HCT116 (cell line): ENCODE measurements at regions not wholly inside any gene's neighbourhood (a gene's known extent, or its start where the extent isn't known, plus 50 kb on each side); places are given as distances from the start of the nearest gene placed in this dataset.

ENCODE experiments used
- ATAC-seq: fragments of 200-7000 bp; cut with Tn5 transposase; 2 replicates; pipeline ENCODE4 v1.9.1; 2020; ENCODE audit warnings: mild to moderate bottlenecking, moderate library complexity
- BruUV-seq: library from RNA; stranded (reverse); fragments of 400-500 nt; replicated peaks from 2 replicates; lab custom pipeline; 2021; lab: Mats Ljungman, UMichigan
- CTCF ChIA-PET: fragments of 300-600 bp; sonication (Branson Sonifier 250); formaldehyde crosslinking; loops from one replicate; lab custom pipeline; 2021; ENCODE audit warnings: antibody characterized with exemption; lab: Charles Lee
- POLR2A ChIA-PET: fragments of 300-600, 350-600 bp; sonication (Branson Sonifier 250); formaldehyde crosslinking; loops from one replicate; lab custom pipeline; 2021; ENCODE audit warnings: antibody characterized with exemption; lab: Charles Lee
- RAD21 ChIA-PET, 2 experiments: fragments of 300-600 bp; sonication (Branson Sonifier 250); formaldehyde crosslinking; loops; one replicate each; lab custom pipeline; 2023; ENCODE audit warnings: low total read pairs in 2 of 2; ENCODE audit not compliant: uncharacterized antibody in 2 of 2, unreplicated experiment in 2 of 2, low non-redundant PET in 1 of 2; lab: Charles Lee
- DNase-seq: peaks from one replicate; pipeline ENCODE4 v3.0.0-alpha.2; 2010; ENCODE audit warnings: low read depth, low spot score
- H2AFZ ChIP-seq: fragments of 200-600 bp; shearing (Covaris generic), sonication (generic); 2 replicates; pipeline ENCODE4 v1.6.1; 2017; ENCODE audit warnings: low read depth, mixed run types, mixed read lengths, antibody characterized with exemption, low read length; ENCODE audit not compliant: poor library complexity, severe bottlenecking
- H3K27ac ChIP-seq: 2 replicates; pipeline ENCODE4 v1.5.1; 2012; ENCODE audit warnings: low read depth, low read length
- H3K27me3 ChIP-seq: fragments of 200-600 bp; sonication (generic); 2 replicates; pipeline ENCODE4 v1.6.1; 2016; ENCODE audit warnings: mixed run types, low read length, mixed read lengths; ENCODE audit not compliant: insufficient read depth
- H3K36me3 ChIP-seq, 2 experiments: fragments of 200-500 bp in 1 of 2; fragments of 200-600 bp in 1 of 2; sonication (Bioruptor generic) in 1 of 2; sonication (generic) in 1 of 2; 2 replicates each; pipeline versions ENCODE4 v1.5.1 to v1.6.1; 2014 to 2016; ENCODE audit warnings: low read length in 2 of 2, inconsistent platforms in 1 of 2, mixed read lengths in 1 of 2, mixed run types in 1 of 2; ENCODE audit not compliant: insufficient read depth in 2 of 2, control insufficient read depth in 1 of 2
- H3K4me1 ChIP-seq, 2 experiments: fragments of 200-600 bp in 1 of 2; sonication (generic) in 1 of 2; 2 replicates each; pipeline versions ENCODE4 v1.5.1 to v1.6.1; 2012 to 2017; ENCODE audit warnings: low read length in 2 of 2, inconsistent platforms in 1 of 2, mild to moderate bottlenecking in 1 of 2, mixed read lengths in 1 of 2, mixed run types in 1 of 2, moderate library complexity in 1 of 2; ENCODE audit not compliant: insufficient read depth in 2 of 2, control insufficient read depth in 1 of 2
- H3K4me2 ChIP-seq: fragments of 200-600 bp; sonication (generic); 2 replicates; pipeline ENCODE4 v1.6.1; 2017; ENCODE audit warnings: mixed run types, low read length, mixed read lengths
- H3K4me3 ChIP-seq, 2 experiments: fragments of 200-600 bp in 1 of 2; sonication (generic) in 1 of 2; replicated peaks in 1 of 2; 2 replicates each; pipeline ENCODE4 v1.5.1; 2011 to 2016; ENCODE audit warnings: low read length in 2 of 2, control low read depth in 1 of 2, low read depth in 1 of 2, mild to moderate bottlenecking in 1 of 2, mixed read lengths in 1 of 2, mixed run types in 1 of 2
- H3K79me2 ChIP-seq: fragments of 200-600 bp; sonication (generic); 2 replicates; pipeline ENCODE4 v1.6.1; 2017; ENCODE audit warnings: mild to moderate bottlenecking, mixed run types, low read length, moderate library complexity, mixed read lengths; ENCODE audit not compliant: insufficient read depth
- H3K9ac ChIP-seq: fragments of 200-600 bp; sonication (generic); 2 replicates; pipeline ENCODE4 v1.6.1; 2016; ENCODE audit warnings: low read length, mixed read lengths
- H3K9me2 ChIP-seq: fragments of 200-600 bp; sonication (generic), shearing (Covaris generic); 2 replicates; pipeline ENCODE4 v1.6.1; 2017; ENCODE audit warnings: mixed run types, mild to moderate bottlenecking, moderate library complexity; ENCODE audit not compliant: insufficient read depth
- H3K9me3 ChIP-seq, 2 experiments: fragments of 200-500 bp in 1 of 2; fragments of 200-600 bp in 1 of 2; sonication (Bioruptor generic) in 1 of 2; sonication (generic) in 1 of 2; 2 replicates each; pipeline ENCODE4 v1.6.1; 2014 to 2017; ENCODE audit warnings: low read length in 2 of 2, mixed read lengths in 2 of 2, inconsistent platforms in 1 of 2, low read depth in 1 of 2, mild to moderate bottlenecking in 1 of 2, mixed run types in 1 of 2, moderate library complexity in 1 of 2; ENCODE audit not compliant: control insufficient read depth in 1 of 2, insufficient read depth in 1 of 2
- H4K20me1 ChIP-seq: fragments of 200-600 bp; sonication (generic), shearing (Covaris generic); 2 replicates; pipeline ENCODE4 v1.6.1; 2017; ENCODE audit warnings: mixed run types, mild to moderate bottlenecking, moderate library complexity; ENCODE audit not compliant: insufficient read depth
- ATF3 ChIP-seq: IDR thresholded peaks from 2 replicates; pipeline ENCODE4 v1.6.1; 2012
- EGR1 ChIP-seq: IDR thresholded peaks from 2 replicates; pipeline ENCODE4 v1.6.1; 2012; ENCODE audit warnings: low read depth
- ELF1 ChIP-seq: IDR thresholded peaks from 2 replicates; pipeline ENCODE4 v1.6.1; 2012; ENCODE audit warnings: low read depth, borderline replicate concordance
- JUND ChIP-seq: IDR thresholded peaks from 2 replicates; pipeline ENCODE4 v1.6.1; 2012
- POLR2A ChIP-seq: IDR thresholded peaks from 2 replicates; pipeline ENCODE4 v1.7.0; 2011; ENCODE audit warnings: borderline replicate concordance; ENCODE audit not compliant: insufficient read depth, insufficient read length; ENCODE audit errors: extremely low read depth
- REST ChIP-seq: IDR thresholded peaks from 2 replicates; pipeline ENCODE4 v1.6.1; 2012; ENCODE audit warnings: low read depth
- SIN3A ChIP-seq: IDR thresholded peaks from 2 replicates; pipeline ENCODE4 v1.6.1; 2012; ENCODE audit warnings: low read depth
- TCF7L2 ChIP-seq: IDR thresholded peaks from 2 replicates; pipeline ENCODE4 v1.7.0; 2011; ENCODE audit warnings: borderline replicate concordance, inconsistent platforms; ENCODE audit not compliant: insufficient read depth, insufficient read length; ENCODE audit errors: extremely low read depth
- intact Hi-C: fragments of 100-400 bp; cut with micrococcal nuclease; formaldehyde crosslinking; loops from 2 replicates; pipeline ENCODE4 v1.10.0; 2022

- no peak overlapping the region for H3K9ac ChIP-seq
- H3K9me3 ChIP-seq = peaks cover 0 to 8% of the 10 kb centered on the region in 2 experiments; a peak in 1 of 4 replicates
- no peaks in the 10 kb centered on the region for H3K36me3 ChIP-seq
- ChIA-PET CTCF (interaction anchor here (0.6 to 1.2 kb wide), 2 partner anchors 157 to 251 kb away, joined by 3 read pairs; no protein-coding TSS in a partner anchor), POLR2A (no interaction called here), RAD21 (no interaction called here)
- ATAC-seq = no peak
- H3K9me2 ChIP-seq = no peaks in the 10 kb centered on the region
- no peak for DNase-seq
- H3K27ac ChIP-seq = no peak overlapping the region
- H4K20me1 ChIP-seq = no peaks in the 10 kb centered on the region
- H2AFZ ChIP-seq = no peak overlapping the region
- no peaks in the 10 kb centered on the region for H3K79me2 ChIP-seq
- no peak overlapping the region for H3K4me3 ChIP-seq
- intact Hi-C loops = no loop called here
- no peaks in the 10 kb centered on the region for H3K27me3 ChIP-seq
- TF ChIP-seq SIN3A (no peak), ELF1 (no peak), TCF7L2 (no peak), POLR2A (no peak), REST (no peak), EGR1 (no peak), JUND (no peak), ATF3 (no peak)
- BruUV-seq = no TSS peak
- H3K4me2 ChIP-seq = no peak overlapping the region
- H3K4me1 ChIP-seq = no peaks in the 10 kb centered on the region
Measured at GRCh38 chr6:137958811-137959565, 91.9 kb downstream of the TNFAIP3 start.
